Caco-2 (cell line): ENCODE measurements at regions not wholly inside any gene's neighbourhood (a gene's known extent, or its start where the extent isn't known, plus 50 kb on each side); places are given as distances from the start of the nearest gene placed in this dataset.

Experiments
- BruUV-seq: library from RNA; stranded (reverse); fragments of 400-500 nt; replicated peaks from 2 replicates; lab custom pipeline; 2021; lab: Mats Ljungman, UMichigan
- CTCF ChIA-PET: fragments of 300-600 bp; sonication (Branson Sonifier 250); formaldehyde crosslinking; loops from one replicate; lab custom pipeline; 2022; ENCODE audit warnings: antibody characterized with exemption; lab: Charles Lee
- POLR2A ChIA-PET: fragments of 300-600 bp; sonication (Branson Sonifier 250); formaldehyde crosslinking; loops from one replicate; lab custom pipeline; 2022; ENCODE audit warnings: antibody characterized with exemption; lab: Charles Lee
- DNase-seq, 2 experiments: peaks; one replicate each; pipeline versions ENCODE4 v3.0.0 to v3.0.0-alpha.2; 2020 to 2022
- H3K27me3 ChIP-seq: replicated peaks from 2 replicates; pipeline ENCODE4 v1.6.0; 2011; ENCODE audit warnings: low read length; ENCODE audit not compliant: control insufficient read depth, insufficient read depth
- H3K36me3 ChIP-seq: 2 replicates; pipeline ENCODE4 v1.5.1; 2011; ENCODE audit warnings: low read length; ENCODE audit not compliant: control insufficient read depth, insufficient read depth
- H3K4me1 ChIP-seq: fragments of 250-450 bp; sonication (Bioruptor Pico); 2 replicates; pipeline ENCODE4 v1.5.1; 2020; ENCODE audit warnings: mild to moderate bottlenecking
- H3K4me3 ChIP-seq: 2 replicates; pipeline ENCODE4 v1.5.1; 2011; ENCODE audit warnings: low read depth, mild to moderate bottlenecking, control low read depth, low read length
- H3K9me3 ChIP-seq: fragments of 250-450 bp; sonication (Bioruptor Pico); 2 replicates; pipeline ENCODE4 v1.5.1; 2020; ENCODE audit warnings: mild to moderate bottlenecking, moderate library complexity
- H3K27ac Mint-ChIP-seq: one replicate; pipeline ENCODE4 v1.8.0; 2022; ENCODE audit warnings: mixed read lengths; ENCODE audit not compliant: unreplicated experiment
- H3K27me3 Mint-ChIP-seq: one replicate; pipeline ENCODE4 v1.8.0; 2022; ENCODE audit warnings: mixed read lengths; ENCODE audit not compliant: insufficient read depth, unreplicated experiment
- H3K36me3 Mint-ChIP-seq: one replicate; pipeline ENCODE4 v1.8.0; 2022; ENCODE audit warnings: mild to moderate bottlenecking, mixed read lengths; ENCODE audit not compliant: insufficient read depth, unreplicated experiment
- H3K4me1 Mint-ChIP-seq: one replicate; pipeline ENCODE4 v1.8.0; 2022; ENCODE audit warnings: low read depth, mixed read lengths; ENCODE audit not compliant: unreplicated experiment
- H3K4me3 Mint-ChIP-seq: one replicate; pipeline ENCODE4 v1.8.0; 2022; ENCODE audit warnings: mild to moderate bottlenecking, moderate library complexity, mixed read lengths; ENCODE audit not compliant: unreplicated experiment
- H3K9me3 Mint-ChIP-seq: one replicate; pipeline ENCODE4 v1.8.0; 2022; ENCODE audit warnings: mixed read lengths; ENCODE audit not compliant: unreplicated experiment
- CTCF ChIP-seq, 2 experiments: fragments of 200-600 bp in 1 of 2; IDR thresholded peaks; 1 replicate in 1 of 2; 2 replicates in 1 of 2; pipeline versions ENCODE4 v1.5.1 to v1.8.0; 2011 to 2022; ENCODE audit warnings: antibody characterized with exemption in 1 of 2, control low read depth in 1 of 2, inconsistent platforms in 1 of 2, low read depth in 1 of 2, low read length in 1 of 2, mild to moderate bottlenecking in 1 of 2, moderate library complexity in 1 of 2; ENCODE audit not compliant: insufficient read depth in 1 of 2, severe bottlenecking in 1 of 2, unreplicated experiment in 1 of 2
- intact Hi-C: fragments of 100-400 bp; cut with micrococcal nuclease; formaldehyde crosslinking; loops from one replicate; pipeline ENCODE4 v1.10.0; 2022; ENCODE audit not compliant: unreplicated experiment

- no TSS peak for BruUV-seq
- Mint-ChIP-seq H3K27me3 (no peaks in the 10 kb centered on the region), H3K4me3 (no peak overlapping the region), H3K27ac (no peak overlapping the region), H3K4me1 (peaks cover 6% of the 10 kb centered on the region), H3K36me3 (no peaks in the 10 kb centered on the region), H3K9me3 (no peaks in the 10 kb centered on the region)
- ChIA-PET CTCF (no interaction called here), POLR2A (no interaction called here)
- Histone ChIP-seq H3K36me3 (no peaks in the 10 kb centered on the region), H3K4me1 (0 out of 2 replicates have a peak, but pooled peaks cover 3% of the 10 kb centered on the region), H3K9me3 (no peaks in the 10 kb centered on the region), H3K27me3 (no peaks in the 10 kb centered on the region), H3K4me3 (no peak overlapping the region)
- intact Hi-C loops = no loop called here
- DNase-seq = no peak
- TF ChIP-seq CTCF (IDR thresholded peaks at IDR 0.05; ENCODE audit: insufficient read depth in 1 of 2, low read depth in 1 of 2, low read length in 1 of 2, severe bottlenecking in 1 of 2, unreplicated experiment in 1 of 2) = no peak
Measured at GRCh38 chr4:54575919-54576318, 81.8 kb upstream of the KIT start.

DNA sequence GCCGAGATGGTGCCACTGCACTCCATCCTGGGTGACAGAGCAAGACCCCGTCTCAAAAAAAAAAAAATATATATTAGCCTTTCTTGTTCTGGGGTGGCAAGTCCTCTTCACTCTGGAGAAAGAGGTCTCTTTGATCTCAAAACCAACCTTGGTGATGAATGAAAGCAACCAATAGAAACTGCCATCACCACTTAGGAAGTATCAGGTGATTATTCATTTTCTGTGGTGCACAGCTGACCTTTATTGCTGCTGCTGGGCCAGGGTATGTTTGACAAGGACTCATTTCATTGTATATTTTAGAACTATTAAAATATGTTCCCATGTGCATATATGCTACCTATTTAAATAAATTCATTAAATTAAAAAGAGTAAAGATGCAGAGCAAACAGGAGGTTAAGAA, 76.0 kb upstream of the KIT start:
- no peak for DNase-seq
- Mint-ChIP-seq H3K27ac (no peak overlapping the region), H3K36me3 (no peaks in the 10 kb centered on the region), H3K27me3 (no peaks in the 10 kb centered on the region), H3K9me3 (no peaks in the 10 kb centered on the region), H3K4me1 (peaks cover 7% of the 10 kb centered on the region), H3K4me3 (no peak overlapping the region)
- no TSS peak for BruUV-seq
- no peak overlapping the region for H3K4me3 ChIP-seq
- H3K27me3 ChIP-seq = no peaks in the 10 kb centered on the region
- no peak for TF ChIP-seq CTCF (IDR thresholded peaks at IDR 0.05; ENCODE audit: insufficient read depth in 1 of 2, low read depth in 1 of 2, low read length in 1 of 2, severe bottlenecking in 1 of 2, unreplicated experiment in 1 of 2)
- H3K36me3 ChIP-seq = no peaks in the 10 kb centered on the region
- H3K4me1 ChIP-seq = peaks cover 9% of the 10 kb centered on the region; the same call in 1 of the 2 replicates
- no peaks in the 10 kb centered on the region for H3K9me3 ChIP-seq
- intact Hi-C loops = no loop called here
- ChIA-PET CTCF (no interaction called here), POLR2A (no interaction called here)

- H3K27me3 Mint-ChIP-seq = no peaks in the 10 kb centered on the region
- Histone ChIP-seq H3K9me3 (no peaks in the 10 kb centered on the region), H3K36me3 (no peaks in the 10 kb centered on the region), H3K4me1 (peaks cover 19% of the 10 kb centered on the region; the same call in 1 of the 2 replicates), H3K4me3 (no peak overlapping the region), H3K27me3 (no peaks in the 10 kb centered on the region)
- peaks cover 7% of the 10 kb centered on the region for H3K4me1 Mint-ChIP-seq
- no peaks in the 10 kb centered on the region for H3K36me3 Mint-ChIP-seq
- intact Hi-C loops = no loop called here
- no peak for TF ChIP-seq CTCF (IDR thresholded peaks at IDR 0.05; ENCODE audit: insufficient read depth in 1 of 2, low read depth in 1 of 2, low read length in 1 of 2, severe bottlenecking in 1 of 2, unreplicated experiment in 1 of 2)
- no peak overlapping the region for H3K4me3 Mint-ChIP-seq
- no TSS peak for BruUV-seq
- ChIA-PET CTCF (no interaction called here), POLR2A (no interaction called here)
- DNase-seq = no peak
- H3K9me3 Mint-ChIP-seq = no peaks in the 10 kb centered on the region
- no peak overlapping the region for H3K27ac Mint-ChIP-seq
Measured at GRCh38 chr4:54585321-54586000, 72.3 kb upstream of the KIT start.
